ENCODE measurements at regions not wholly inside any gene's neighbourhood (a gene's known extent, or its start where the extent isn't known, plus 50 kb on each side); places are given as distances from the start of the nearest gene placed in this dataset.

GRCh38 chr5:97405941-97406340 is 222.9 kb upstream of the RIOK2 start:
- no peak for DNase-seq (ENCODE audit: low spot score)

- DNase-seq (ENCODE audit: low spot score): no peak
Measured at GRCh38 chr5:97406946-97407676, 224.1 kb upstream of the RIOK2 start.

- no peak for DNase-seq (ENCODE audit: low spot score)
Measured at GRCh38 chr5:97408331-97408730, 225.3 kb upstream of the RIOK2 start.

DNA sequence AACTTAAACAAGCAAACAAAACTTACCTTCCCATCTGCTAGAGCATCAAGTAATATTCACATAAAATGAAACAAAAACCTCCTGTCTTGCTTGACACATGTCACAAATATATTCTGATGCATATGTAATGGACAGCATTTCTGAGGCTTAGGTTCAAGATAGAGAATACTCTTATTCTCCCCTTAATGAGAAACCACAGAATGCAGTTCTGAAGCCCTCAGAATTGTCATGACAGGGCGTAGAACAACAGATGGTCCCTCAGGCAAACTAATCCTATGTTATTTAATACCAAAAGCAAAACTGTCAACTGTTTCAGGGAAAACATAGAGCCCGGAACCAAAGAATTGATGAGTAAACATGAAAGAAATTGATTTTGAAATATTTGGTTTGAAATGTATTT is 229.9 kb upstream of the RIOK2 start:
- DNase-seq (ENCODE audit: low spot score): no peak

DNA sequence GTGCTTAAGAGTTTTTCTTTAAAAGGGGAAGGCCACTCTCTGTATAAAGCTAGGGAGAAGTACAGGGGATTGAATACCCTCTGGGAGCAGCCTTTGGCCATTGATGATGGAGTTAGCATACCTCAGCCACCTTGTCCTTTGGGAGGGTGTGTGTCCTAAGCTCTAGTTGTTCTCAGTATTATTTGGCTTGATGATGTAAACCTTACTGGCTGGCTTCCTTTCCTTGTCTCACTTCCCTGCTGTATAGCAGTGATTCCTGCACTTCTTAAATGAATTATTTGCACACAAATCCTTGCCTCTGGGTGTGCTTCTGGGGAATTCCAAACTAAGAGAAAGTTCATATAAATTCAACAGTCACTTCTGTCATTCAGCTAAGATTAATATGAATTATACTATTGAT is 234.9 kb upstream of the RIOK2 start:
- DNase-seq (ENCODE audit: low spot score): no peak

- DNase-seq (ENCODE audit: low spot score): no peak
Measured at GRCh38 chr5:97418462-97418861, 235.4 kb upstream of the RIOK2 start.

DNA sequence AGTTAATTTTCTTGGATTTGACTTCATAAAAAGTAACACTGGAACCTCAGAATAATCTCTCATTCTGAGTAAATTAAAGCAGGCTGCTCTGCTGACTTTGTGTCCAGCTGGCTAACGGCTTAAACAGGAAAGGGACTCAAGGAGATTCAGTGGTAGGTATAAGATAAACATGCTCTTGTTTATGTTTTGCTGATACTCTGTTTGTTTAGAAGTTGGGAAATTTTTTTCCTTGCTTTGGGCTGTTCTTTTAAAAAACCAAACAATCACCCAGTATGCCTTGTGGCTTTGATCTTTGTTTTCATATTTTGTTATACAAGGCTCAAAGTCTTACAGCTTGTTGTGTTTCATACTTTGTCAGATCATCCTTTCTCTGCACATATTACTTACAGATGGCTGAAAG is 237.6 kb upstream of the RIOK2 start:
- DNase-seq (ENCODE audit: low spot score): no peak

- DNase-seq (ENCODE audit: low spot score): no peak
Measured at GRCh38 chr5:97422678-97423077, 239.6 kb upstream of the RIOK2 start.

- DNase-seq (ENCODE audit: low spot score): no peak
Measured at GRCh38 chr5:97425511-97425910, 242.5 kb upstream of the RIOK2 start.

GRCh38 chr5:97427235-97427634 is 244.2 kb upstream of the RIOK2 start:
- DNase-seq (ENCODE audit: low spot score): no peak

GRCh38 chr5:97434021-97434420 is 251.0 kb upstream of the RIOK2 start:
- no peak for DNase-seq (ENCODE audit: low spot score)

- no peak for DNase-seq (ENCODE audit: low spot score)
Measured at GRCh38 chr5:97436405-97436804, 253.4 kb upstream of the RIOK2 start.

DNA sequence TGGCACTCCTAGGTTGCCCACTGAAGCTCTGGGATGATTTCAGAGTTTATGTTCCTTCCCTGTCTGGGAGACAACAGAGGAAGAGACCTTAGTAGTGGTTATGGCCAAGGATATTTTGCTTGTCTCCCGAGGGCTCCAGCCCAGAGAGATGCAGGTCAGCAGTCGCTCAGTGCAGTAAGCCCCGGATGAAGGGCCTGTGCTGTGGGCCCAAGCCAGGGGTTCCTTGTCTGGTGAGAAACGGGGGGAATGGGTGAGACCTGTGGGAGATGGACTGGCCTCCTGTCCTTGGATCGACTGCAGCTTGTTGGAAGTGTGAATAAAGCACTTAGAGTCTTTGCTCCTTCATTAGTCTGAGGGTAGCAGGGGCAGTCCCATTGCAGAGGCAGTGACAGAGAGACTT is 260.7 kb upstream of the RIOK2 start:
- no peak for DNase-seq (ENCODE audit: low spot score)

- DNase-seq (ENCODE audit: low spot score): no peak
Measured at GRCh38 chr5:97449172-97449571, 266.1 kb upstream of the RIOK2 start.

DNA sequence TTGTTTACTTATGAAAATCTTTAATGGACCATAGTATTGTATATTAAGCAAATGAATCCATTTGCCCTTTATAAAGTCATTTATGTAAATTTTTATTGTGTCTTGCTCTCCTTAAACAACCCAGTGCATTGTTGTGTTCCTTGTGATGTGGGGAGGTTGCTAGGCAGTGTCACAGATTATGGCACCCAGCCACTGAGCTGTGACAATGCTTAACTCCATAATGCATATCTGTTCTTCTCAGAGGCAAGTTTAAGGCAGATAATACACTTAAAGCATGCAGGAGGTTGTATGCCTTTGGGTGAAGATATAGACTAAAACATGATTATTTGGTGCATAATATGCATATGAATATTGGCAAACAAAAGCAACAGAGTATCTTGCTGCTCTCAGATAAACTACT is 269.6 kb upstream of the RIOK2 start:
- no peak for DNase-seq (ENCODE audit: low spot score)

DNA sequence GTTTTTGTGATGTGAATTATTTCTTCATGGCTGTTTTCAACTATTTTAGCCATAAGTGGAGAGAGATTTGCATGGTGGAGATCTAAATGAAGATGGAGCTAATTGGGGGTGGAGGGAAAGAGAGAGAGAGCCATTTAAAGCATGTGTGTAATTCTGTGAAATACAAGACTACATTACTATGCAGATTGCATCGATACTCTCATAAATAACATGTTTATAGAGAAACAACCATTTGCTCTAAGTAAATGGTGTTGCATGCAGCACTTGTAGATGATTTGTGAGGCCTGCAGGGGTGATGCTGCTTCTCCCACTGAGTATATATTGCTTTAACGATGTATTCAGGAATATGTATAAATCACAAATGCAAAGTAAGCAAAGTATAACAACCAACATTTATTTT is 270.2 kb upstream of the RIOK2 start:
- DNase-seq (ENCODE audit: low spot score): no peak

GRCh38 chr5:97454015-97454414 is 271.0 kb upstream of the RIOK2 start:
- no peak for DNase-seq (ENCODE audit: low spot score)

DNA sequence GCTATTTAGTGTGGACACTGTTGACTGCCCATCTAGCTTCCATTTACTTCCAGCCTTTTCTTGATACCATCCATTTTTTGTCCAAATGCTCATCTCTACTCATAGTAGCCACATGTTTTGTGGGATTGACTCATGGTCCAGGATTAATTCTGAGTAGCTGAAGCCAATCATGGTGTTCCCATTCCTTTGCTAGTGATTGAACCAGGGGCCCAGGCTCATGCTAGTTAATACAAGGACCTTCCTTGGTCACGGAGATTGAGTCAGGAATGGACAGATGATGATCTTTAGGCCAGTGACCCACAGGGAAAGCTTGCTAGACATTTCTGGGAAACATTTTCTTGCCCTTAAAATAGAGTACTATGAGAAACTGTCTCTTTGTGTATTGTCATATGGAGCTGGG is 272.9 kb upstream of the RIOK2 start:
- no peak for DNase-seq (ENCODE audit: low spot score)

GRCh38 chr5:97458851-97459250 is 275.8 kb upstream of the RIOK2 start:
- no peak for DNase-seq (ENCODE audit: low spot score)

GRCh38 chr5:97471951-97472350 is 288.9 kb upstream of the RIOK2 start:
- no peak for DNase-seq (ENCODE audit: low spot score)

- DNase-seq (ENCODE audit: low spot score): no peak
Measured at GRCh38 chr5:97475847-97476246, 292.8 kb upstream of the RIOK2 start.

- no peak for DNase-seq (ENCODE audit: low spot score)
Measured at GRCh38 chr5:97476852-97477534, 293.9 kb upstream of the RIOK2 start.

DNA sequence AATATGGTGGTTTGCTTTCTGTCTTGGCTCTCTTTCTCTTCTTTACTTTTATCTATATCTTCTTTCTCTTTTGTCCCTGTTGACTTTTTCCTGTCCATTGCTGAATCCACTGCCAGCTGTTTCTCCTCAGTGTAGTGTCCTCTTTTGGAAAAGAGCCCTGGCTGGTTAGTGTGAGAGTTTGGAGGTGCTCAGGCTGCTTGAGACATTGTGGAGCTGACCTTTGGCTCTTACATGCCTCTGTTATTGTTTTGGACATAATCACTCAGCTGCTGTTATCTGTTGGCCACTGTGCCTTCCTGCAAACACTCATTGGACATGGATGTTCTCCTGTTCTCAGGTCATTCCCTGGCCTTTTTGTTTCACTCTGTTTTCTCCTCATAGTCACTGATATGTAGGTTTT is 295.4 kb upstream of the RIOK2 start:
- no peak for DNase-seq (ENCODE audit: low spot score)

- DNase-seq (ENCODE audit: low spot score): no peak
Measured at GRCh38 chr5:97480313-97480712, 297.3 kb upstream of the RIOK2 start.
